Vagina (tissue), 2 donors: ENCODE measurements at regions not wholly inside any gene's neighbourhood (a gene's known extent, or its start where the extent isn't known, plus 50 kb on each side); places are given as distances from the start of the nearest gene placed in this dataset.

Source experiments
- CTCF ChIP-seq, 3 experiments: fragments of 450-650 bp in 2 of 3; fragments of 200-600 bp in 1 of 3; sonication (generic) in 1 of 3; IDR thresholded peaks; one replicate each; pipeline ENCODE4 v1.5.1; 2017 to 2019; ENCODE audit warnings: antibody characterized with exemption in 3 of 3, mild to moderate bottlenecking in 2 of 3, moderate library complexity in 2 of 3
- POLR2A ChIP-seq, 2 donors: fragments of 450-650 bp; IDR thresholded peaks; one replicate each; pipeline ENCODE4 v1.6.1; 2017; ENCODE audit warnings: antibody characterized with exemption in 2 of 2, mild to moderate bottlenecking in 2 of 2, moderate library complexity in 2 of 2
- POLR2AphosphoS5 ChIP-seq, 2 donors: sonication (generic); formaldehyde crosslinking; IDR thresholded peaks; one replicate each; pipeline ENCODE4 v1.9.0; 2017; ENCODE audit warnings: antibody characterized with exemption in 2 of 2, mild to moderate bottlenecking in 2 of 2, low read depth in 1 of 2; ENCODE audit not compliant: insufficient read depth in 1 of 2

GRCh38 chr22:19591568-19591967 lies 67.4 kb upstream of the CLDN5 start:
- TF ChIP-seq POLR2AphosphoS5 (IDR thresholded peaks at IDR 0.05; ENCODE audit: insufficient read depth in 1 of 2, low read depth in 1 of 2) (no peak), CTCF (IDR thresholded peaks at IDR 0.05) (no peak), POLR2A (IDR thresholded peaks at IDR 0.05) (no peak)
